OCI-LY3 (cell line): ENCODE measurements at regions not wholly inside any gene's neighbourhood (a gene's known extent, or its start where the extent isn't known, plus 50 kb on each side); places are given as distances from the start of the nearest gene placed in this dataset.

Experiments used
- EZH2phosphoT487 ChIP-seq: fragments of 200-600 bp; shearing (Covaris generic); IDR thresholded peaks from 2 replicates; pipeline ENCODE4 v1.6.1; 2018; ENCODE audit warnings: antibody characterized with exemption, mixed run types, low read depth
- TF ChIP-seq, protein P1 (sequence below): fragments of 200-600, 300-600 bp; sonication (generic); IDR thresholded peaks from 2 replicates; pipeline ENCODE4 v1.5.1; 2014; ENCODE audit warnings: antibody characterized with exemption, low read length, low read depth

- TF ChIP-seq, protein P1, sequence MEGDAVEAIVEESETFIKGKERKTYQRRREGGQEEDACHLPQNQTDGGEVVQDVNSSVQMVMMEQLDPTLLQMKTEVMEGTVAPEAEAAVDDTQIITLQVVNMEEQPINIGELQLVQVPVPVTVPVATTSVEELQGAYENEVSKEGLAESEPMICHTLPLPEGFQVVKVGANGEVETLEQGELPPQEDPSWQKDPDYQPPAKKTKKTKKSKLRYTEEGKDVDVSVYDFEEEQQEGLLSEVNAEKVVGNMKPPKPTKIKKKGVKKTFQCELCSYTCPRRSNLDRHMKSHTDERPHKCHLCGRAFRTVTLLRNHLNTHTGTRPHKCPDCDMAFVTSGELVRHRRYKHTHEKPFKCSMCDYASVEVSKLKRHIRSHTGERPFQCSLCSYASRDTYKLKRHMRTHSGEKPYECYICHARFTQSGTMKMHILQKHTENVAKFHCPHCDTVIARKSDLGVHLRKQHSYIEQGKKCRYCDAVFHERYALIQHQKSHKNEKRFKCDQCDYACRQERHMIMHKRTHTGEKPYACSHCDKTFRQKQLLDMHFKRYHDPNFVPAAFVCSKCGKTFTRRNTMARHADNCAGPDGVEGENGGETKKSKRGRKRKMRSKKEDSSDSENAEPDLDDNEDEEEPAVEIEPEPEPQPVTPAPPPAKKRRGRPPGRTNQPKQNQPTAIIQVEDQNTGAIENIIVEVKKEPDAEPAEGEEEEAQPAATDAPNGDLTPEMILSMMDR, result no peak
- no peak for TF ChIP-seq EZH2phosphoT487
These were observed 640.7 kb downstream of the ADGRL2 start for GRCh38 chr1:82441402-82441801.
